Smooth muscle cell (in vitro differentiated cells): ENCODE measurements at regions not wholly inside any gene's neighbourhood (a gene's known extent, or its start where the extent isn't known, plus 50 kb on each side); places are given as distances from the start of the nearest gene placed in this dataset.
A peak's percentile ranks its signal among the peaks of the same experiment; 100 is the strongest.

Experiments used
- DNase-seq: peaks from one replicate; lab custom pipeline; 2025; ENCODE audit not compliant: unreplicated experiment; lab: John Stamatoyannopoulos, UW
- H2AFZ ChIP-seq: fragments of 200-600 bp; sonication (generic); 2 replicates; pipeline ENCODE4 v1.6.0; 2016; ENCODE audit warnings: antibody characterized with exemption, low read depth, mild to moderate bottlenecking
- H3F3A ChIP-seq: fragments of 200-600 bp; sonication (generic); 2 replicates; pipeline ENCODE4 v1.6.0; 2017; ENCODE audit warnings: antibody characterized with exemption, low read depth
- H3K27ac ChIP-seq: fragments of 200-600 bp; sonication (generic); 2 replicates; pipeline ENCODE4 v1.5.1; 2016; ENCODE audit warnings: low read depth, mild to moderate bottlenecking
- H3K27me3 ChIP-seq: fragments of 200-600 bp; sonication (generic); 2 replicates; pipeline ENCODE4 v1.6.1; 2016; ENCODE audit warnings: low read depth, mild to moderate bottlenecking
- H3K36me3 ChIP-seq: fragments of 200-600 bp; sonication (generic); 2 replicates; pipeline ENCODE4 v1.5.1; 2016; ENCODE audit warnings: low read depth
- H3K4me1 ChIP-seq: fragments of 200-600 bp; sonication (generic); 2 replicates; pipeline ENCODE4 v1.5.1; 2016; ENCODE audit warnings: low read depth
- H3K4me2 ChIP-seq: fragments of 200-600 bp; sonication (generic); 2 replicates; pipeline ENCODE4 v1.6.0; 2016; ENCODE audit warnings: mild to moderate bottlenecking
- H3K4me3 ChIP-seq: fragments of 200-600 bp; sonication (generic); 2 replicates; pipeline ENCODE4 v1.5.1; 2016; ENCODE audit warnings: mild to moderate bottlenecking
- H3K79me2 ChIP-seq: fragments of 200-600 bp; sonication (generic); 2 replicates; pipeline ENCODE4 v1.6.0; 2016; ENCODE audit warnings: low read depth, mild to moderate bottlenecking
- H3K9ac ChIP-seq: fragments of 200-600 bp; sonication (generic); 2 replicates; pipeline ENCODE4 v1.6.0; 2016; ENCODE audit warnings: low read depth
- H3K9me3 ChIP-seq: fragments of 200-600 bp; sonication (generic); replicated peaks from 2 replicates; pipeline ENCODE4 v1.5.1; 2016; ENCODE audit warnings: low read depth
- H4K20me1 ChIP-seq: fragments of 200-600 bp; sonication (generic); 2 replicates; pipeline ENCODE4 v1.6.0; 2016; ENCODE audit warnings: low read depth
- WGBS: methylation state at CpG from one replicate; pipeline ENCODE4 v1.1.7; 2016; ENCODE audit warnings: low lambda C conversion rate; 5-methylcytosine and 5-hydroxymethylcytosine counted together
- TF ChIP-seq, protein P1 (sequence below): fragments of 200-600 bp; sonication (generic); IDR thresholded peaks from 2 replicates; pipeline ENCODE4 v1.5.1; 2017; ENCODE audit warnings: borderline replicate concordance, mild to moderate bottlenecking, antibody characterized with exemption; ENCODE audit not compliant: insufficient read depth, poor library complexity, severe bottlenecking

DNA sequence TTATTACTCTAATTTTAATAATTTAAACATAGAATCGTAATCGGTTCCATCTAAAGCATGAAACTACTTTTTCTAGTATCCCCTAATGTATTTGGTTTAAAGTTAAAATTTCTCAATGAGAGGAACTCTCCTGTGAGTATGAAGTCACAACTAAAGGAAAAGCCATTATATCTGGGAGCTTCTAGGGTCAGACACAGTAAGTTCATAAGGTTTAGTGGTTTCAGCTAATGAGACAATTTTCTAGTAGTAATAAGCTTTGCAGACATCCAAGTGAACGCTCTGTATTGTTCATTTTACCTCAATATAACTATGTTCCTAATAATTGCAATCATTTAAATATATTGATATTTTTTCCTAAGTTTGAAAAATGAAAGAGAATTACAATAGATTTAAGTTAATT lies 364.4 kb upstream of the CDH9 start:
- H3K79me2 ChIP-seq = no peaks in the 10 kb centered on the region
- no peaks in the 10 kb centered on the region for H3K36me3 ChIP-seq
- H3K27ac ChIP-seq = no peak overlapping the region
- no peak overlapping the region for H3K9ac ChIP-seq
- no peak overlapping the region for H3K4me2 ChIP-seq
- H3F3A ChIP-seq = no peaks in the 10 kb centered on the region
- WGBS = 89% methylated on average over 3 of the region's 3 CpGs
- no peaks in the 10 kb centered on the region for H3K27me3 ChIP-seq
- no peak overlapping the region for H3K4me3 ChIP-seq
- H3K4me1 ChIP-seq = no peaks in the 10 kb centered on the region
- no peaks in the 10 kb centered on the region for H3K9me3 ChIP-seq
- H4K20me1 ChIP-seq = no peaks in the 10 kb centered on the region
- no peak for DNase-seq
- TF ChIP-seq, protein P1, sequence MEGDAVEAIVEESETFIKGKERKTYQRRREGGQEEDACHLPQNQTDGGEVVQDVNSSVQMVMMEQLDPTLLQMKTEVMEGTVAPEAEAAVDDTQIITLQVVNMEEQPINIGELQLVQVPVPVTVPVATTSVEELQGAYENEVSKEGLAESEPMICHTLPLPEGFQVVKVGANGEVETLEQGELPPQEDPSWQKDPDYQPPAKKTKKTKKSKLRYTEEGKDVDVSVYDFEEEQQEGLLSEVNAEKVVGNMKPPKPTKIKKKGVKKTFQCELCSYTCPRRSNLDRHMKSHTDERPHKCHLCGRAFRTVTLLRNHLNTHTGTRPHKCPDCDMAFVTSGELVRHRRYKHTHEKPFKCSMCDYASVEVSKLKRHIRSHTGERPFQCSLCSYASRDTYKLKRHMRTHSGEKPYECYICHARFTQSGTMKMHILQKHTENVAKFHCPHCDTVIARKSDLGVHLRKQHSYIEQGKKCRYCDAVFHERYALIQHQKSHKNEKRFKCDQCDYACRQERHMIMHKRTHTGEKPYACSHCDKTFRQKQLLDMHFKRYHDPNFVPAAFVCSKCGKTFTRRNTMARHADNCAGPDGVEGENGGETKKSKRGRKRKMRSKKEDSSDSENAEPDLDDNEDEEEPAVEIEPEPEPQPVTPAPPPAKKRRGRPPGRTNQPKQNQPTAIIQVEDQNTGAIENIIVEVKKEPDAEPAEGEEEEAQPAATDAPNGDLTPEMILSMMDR = no peak
- peak overlapping the region; percentile 34 for H2AFZ ChIP-seq

DNA sequence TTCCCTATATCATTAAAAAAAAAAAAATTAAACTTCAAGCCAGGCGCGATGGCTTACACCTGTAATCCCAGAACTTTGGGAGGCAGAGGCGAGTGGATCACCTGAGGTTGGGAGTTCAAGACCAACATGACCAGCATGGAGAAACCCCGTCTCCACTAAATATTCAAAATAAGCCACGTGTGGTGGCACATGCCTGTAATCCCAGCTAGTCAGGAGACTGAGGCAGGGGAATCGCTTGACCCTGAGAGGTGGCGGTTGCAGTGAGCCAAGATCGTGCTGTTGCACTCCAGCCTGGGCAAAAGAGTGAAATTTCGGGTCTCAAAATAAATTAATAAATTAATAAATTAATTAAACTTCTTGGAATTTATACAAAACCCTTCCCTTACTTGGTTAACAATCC lies 358.6 kb upstream of the CDH9 start:
- TF ChIP-seq, protein P1 = no peak
- Histone ChIP-seq H3F3A (no peaks in the 10 kb centered on the region), H3K79me2 (no peaks in the 10 kb centered on the region), H3K27me3 (no peaks in the 10 kb centered on the region), H3K36me3 (no peaks in the 10 kb centered on the region), H3K9me3 (no peaks in the 10 kb centered on the region), H2AFZ (no peak overlapping the region), H3K4me2 (no peak overlapping the region), H3K4me1 (no peaks in the 10 kb centered on the region), H3K27ac (no peak overlapping the region), H3K9ac (no peak overlapping the region), H3K4me3 (no peak overlapping the region), H4K20me1 (no peaks in the 10 kb centered on the region)
- WGBS = 93% methylated on average over 9 of the region's 9 CpGs
- no peak for DNase-seq

DNA sequence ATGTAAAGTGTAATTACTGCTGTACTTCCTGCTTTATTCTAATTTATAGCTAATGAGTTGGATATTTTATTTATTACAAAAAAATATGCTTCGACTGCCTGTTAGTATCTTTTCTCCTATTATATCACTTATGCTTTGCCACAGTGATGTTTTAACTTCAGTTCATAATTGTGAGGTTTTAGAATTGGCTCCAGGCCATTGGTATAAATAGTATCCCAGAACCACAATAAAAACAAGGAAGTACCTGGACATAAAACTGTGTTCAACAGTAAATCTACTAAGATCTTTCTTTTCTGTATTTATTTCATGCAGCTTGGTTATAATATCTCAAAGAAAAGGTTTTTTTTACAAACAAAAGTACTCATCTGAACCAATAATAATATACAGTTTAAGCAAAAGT lies 354.3 kb upstream of the CDH9 start:
- H2AFZ ChIP-seq = no peak overlapping the region
- TF ChIP-seq, protein P1 = no peak
- H3K4me2 ChIP-seq = no peak overlapping the region
- H3K4me3 ChIP-seq = no peak overlapping the region
- H3K9ac ChIP-seq = no peak overlapping the region
- H3K9me3 ChIP-seq = no peaks in the 10 kb centered on the region
- WGBS = 80% methylated on average over 1 of the region's 1 CpG
- no peak for DNase-seq
- no peaks in the 10 kb centered on the region for H3K36me3 ChIP-seq
- H3K79me2 ChIP-seq = no peaks in the 10 kb centered on the region
- H3K27ac ChIP-seq = no peak overlapping the region
- no peaks in the 10 kb centered on the region for H3F3A ChIP-seq
- no peaks in the 10 kb centered on the region for H3K4me1 ChIP-seq
- H4K20me1 ChIP-seq = no peaks in the 10 kb centered on the region
- H3K27me3 ChIP-seq = no peaks in the 10 kb centered on the region

DNA sequence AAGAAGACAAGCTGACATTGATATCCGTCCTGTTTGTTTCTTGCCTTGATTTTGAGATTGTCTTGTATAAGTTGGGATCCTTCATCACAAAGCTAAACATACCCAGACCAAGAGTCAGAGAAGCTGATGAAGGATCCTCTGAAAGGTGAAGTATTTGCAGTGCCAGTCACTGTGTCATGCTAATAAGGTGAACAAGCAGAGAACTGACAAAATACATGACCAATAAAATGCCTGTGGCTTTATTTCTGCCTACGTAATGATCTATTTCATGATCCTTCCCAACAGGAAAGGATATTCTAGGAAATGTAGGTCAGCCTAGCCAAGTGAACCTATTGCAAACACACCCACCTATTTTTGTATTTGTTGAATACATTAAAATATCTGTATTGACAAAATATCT lies 351.3 kb upstream of the CDH9 start:
- TF ChIP-seq, protein P1 = no peak
- no peaks in the 10 kb centered on the region for H3K4me1 ChIP-seq
- no peaks in the 10 kb centered on the region for H3F3A ChIP-seq
- H3K4me3 ChIP-seq = no peak overlapping the region
- H3K9ac ChIP-seq = no peak overlapping the region
- H3K4me2 ChIP-seq = no peak overlapping the region
- H3K27me3 ChIP-seq = no peaks in the 10 kb centered on the region
- no peaks in the 10 kb centered on the region for H3K9me3 ChIP-seq
- no peaks in the 10 kb centered on the region for H3K36me3 ChIP-seq
- no peaks in the 10 kb centered on the region for H4K20me1 ChIP-seq
- 90% methylated on average over 2 of the region's 2 CpGs for WGBS
- H3K79me2 ChIP-seq = no peaks in the 10 kb centered on the region
- no peak overlapping the region for H2AFZ ChIP-seq
- no peak for DNase-seq
- no peak overlapping the region for H3K27ac ChIP-seq
